HG03139 (cell line): ENCODE measurements at regions not wholly inside any gene's neighbourhood (a gene's known extent, or its start where the extent isn't known, plus 50 kb on each side); places are given as distances from the start of the nearest gene placed in this dataset.

Source experiments
- ATAC-seq: cut with Tn5 transposase; IDR thresholded peaks from one replicate; pipeline ENCODE4 v1.9.1; 2021; ENCODE audit not compliant: unreplicated experiment

DNA sequence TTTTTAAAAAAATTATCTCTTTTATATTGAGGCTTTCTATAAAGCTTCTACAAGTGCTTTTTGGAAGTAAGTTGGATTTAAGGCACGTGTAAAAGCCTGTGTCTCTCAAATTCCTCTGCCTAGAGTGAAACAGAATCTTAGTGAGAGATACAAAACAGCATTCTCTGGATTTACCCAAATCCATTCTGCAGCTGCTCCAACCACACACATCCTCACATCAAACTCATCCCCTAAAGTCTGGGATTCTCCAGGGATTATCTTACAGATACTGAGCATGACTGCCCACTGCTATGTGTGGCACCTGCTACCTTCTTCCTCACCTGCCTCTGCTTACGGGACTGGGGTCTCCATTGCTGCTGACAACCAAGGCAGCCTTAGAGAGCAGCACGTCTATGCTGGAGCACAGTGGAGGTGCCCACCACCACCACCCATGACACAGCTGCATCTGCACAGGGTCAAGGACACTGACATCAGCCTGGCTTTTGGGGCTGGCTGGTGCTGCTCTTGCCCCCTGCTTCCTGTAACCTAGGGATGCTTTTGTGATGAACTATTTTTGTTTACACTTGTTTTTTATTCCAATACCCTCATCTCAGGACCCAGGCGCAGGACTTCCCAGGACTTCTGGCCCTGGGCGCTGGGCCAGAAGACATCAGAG is 139.2 kb upstream of the NAMPT start:
- no peak for ATAC-seq

- no peak for ATAC-seq
Measured at GRCh38 chr7:106423111-106423510, 138.3 kb upstream of the NAMPT start.

DNA sequence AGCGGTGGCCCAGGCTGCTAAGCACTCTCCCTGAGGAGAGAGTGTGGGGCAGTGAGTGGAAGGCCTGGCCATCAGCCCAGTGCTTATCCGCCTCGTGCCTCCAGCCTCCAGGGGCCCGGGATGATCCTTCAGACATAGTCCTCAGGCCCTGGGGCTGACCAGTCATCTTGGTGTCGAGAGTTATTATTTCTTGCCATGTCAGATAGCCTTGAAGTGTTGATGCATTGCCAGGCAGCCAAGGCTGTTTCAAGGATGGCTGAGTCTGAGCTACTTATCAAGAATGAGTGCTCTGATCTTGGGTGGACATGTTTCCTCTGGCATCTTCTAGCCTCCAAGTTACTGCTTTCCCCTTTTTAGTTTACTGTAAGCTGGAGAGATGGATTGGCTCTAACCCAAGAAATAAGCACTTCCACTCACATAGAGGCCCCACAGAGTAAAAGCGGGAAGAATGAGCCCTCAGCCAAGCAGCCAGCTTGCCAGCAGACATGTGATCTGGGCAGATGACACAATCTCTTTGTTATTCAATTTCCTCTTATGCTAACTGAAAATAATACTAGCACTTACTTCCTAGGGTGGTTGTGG is 136.5 kb upstream of the NAMPT start:
- ATAC-seq: no peak

DNA sequence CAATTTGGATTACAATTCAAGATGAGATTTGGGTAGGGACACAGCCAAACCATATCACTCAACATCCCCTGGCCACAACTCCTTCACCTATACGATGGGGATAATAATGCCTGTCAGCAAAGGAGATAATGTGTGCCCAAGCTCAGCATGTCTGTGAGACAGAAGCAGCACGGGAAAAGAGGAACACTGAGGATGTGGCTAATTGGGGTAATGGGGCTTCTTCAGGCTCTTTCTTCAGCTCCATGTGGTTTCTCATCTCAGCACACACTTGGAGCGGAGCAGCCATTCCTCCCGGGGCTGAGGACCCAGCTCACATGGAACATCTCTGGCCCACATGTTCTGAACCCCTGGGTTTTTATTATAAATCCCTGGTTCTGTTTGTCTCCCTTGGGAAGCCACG is 136.0 kb upstream of the NAMPT start:
- ATAC-seq: no peak

DNA sequence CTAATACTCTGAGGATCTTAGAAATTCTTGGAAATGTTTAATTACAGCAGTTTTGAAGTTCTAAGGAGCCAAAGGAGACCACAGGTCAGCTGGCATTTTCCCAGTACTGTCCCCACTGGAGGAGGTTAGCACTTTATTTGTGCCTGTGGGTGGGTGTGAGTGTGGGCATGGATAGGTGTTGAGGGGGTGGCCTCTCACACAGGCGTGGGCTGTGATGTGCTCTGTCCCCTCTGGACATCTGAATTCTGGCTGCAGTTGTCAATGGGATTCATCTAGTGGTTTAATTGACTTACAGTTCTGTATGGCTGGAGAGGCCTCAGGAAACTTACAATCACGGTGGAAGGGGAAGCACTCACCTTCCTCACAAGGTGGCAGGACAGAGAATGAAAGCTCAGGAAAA is 135.4 kb upstream of the NAMPT start:
- no peak for ATAC-seq

- no peak for ATAC-seq
Measured at GRCh38 chr7:106419455-106420182, 134.8 kb upstream of the NAMPT start.

DNA sequence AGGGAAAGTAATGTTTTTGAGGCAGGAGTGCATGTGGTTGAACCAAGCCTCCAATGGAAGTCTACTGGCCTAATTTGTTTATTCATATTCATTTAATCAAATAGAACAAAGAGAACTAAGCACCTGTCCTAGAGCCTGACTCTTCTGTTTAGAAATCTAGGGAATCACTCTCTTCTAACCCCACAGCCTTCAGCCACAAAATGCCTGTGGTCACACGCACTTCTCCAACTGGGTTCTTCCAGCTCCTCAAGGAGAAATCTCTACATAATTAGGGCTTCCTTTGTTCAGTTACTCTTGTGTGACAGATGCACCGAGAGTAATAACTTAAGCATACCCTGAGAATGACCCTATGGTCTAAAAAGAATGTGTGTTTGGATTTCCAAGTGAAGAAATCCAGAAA is 133.7 kb upstream of the NAMPT start:
- ATAC-seq: no peak

DNA sequence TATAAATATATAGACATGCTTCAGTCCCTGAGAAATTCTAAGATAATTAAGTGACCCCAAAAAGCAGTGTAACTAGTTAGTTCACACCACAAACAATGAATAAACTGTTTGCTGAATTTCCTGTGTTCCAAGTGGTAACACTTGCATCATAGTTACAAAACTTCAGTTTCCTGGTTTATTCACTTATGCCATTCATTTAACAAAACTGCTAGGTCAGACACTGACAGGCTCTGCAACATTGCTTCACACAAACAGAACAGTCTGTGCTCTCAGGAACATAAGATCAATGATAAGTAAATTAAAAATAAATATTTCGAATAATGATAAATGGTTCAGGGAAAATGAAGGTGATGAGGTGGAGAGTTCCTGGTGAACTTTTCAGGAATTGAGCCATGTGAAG is 133.3 kb upstream of the NAMPT start:
- ATAC-seq: no peak

DNA sequence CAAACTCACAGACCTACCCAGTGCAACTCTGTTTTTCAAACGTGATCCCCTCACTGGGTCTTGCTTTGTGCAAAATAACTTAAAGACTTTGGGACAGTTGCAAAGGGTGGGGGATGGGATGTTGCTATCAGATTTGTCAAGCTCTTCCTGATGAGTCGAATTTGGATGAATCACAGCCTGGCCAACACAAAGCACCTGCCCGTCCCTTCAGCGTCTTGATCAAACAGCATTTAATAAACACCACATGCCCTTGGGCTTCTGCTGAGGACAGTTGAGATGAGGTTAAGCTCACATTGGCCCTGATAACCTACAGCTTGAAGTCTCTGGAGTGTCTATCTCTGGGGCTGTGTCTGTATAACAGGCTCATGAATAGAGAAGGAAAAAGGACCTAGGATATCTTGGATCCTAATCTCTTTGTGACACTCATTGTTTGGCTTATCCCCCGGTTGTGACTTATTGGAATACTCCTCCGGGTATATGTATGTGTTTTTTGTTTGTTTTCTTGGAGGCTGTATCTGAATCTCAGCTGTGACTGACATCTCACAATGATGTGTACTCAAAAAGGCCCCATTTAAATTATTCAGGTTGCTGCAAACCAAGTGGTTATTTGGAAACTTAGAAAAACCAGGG is 132.6 kb upstream of the NAMPT start:
- no peak for ATAC-seq

DNA sequence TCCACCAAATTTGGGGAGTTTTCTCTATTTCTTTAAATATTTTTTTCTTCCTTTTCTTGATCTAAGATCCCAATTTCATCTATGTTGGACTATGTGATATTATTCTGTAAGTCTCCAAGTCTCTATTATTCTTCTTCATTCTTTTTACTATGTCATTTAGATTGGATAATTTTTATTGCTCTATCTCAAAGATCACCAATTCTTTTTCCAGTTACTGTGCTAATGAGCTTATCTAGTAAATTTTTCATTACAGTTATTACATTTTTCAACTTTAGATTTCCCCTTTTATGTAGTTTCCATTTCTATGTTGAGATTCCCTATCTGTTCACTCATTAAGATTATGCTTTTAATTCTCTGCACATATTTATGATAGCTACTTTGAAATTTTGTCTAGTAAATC is 131.6 kb upstream of the NAMPT start:
- ATAC-seq: no peak

GRCh38 chr7:106415433-106415832 is 130.7 kb upstream of the NAMPT start:
- no peak for ATAC-seq

DNA sequence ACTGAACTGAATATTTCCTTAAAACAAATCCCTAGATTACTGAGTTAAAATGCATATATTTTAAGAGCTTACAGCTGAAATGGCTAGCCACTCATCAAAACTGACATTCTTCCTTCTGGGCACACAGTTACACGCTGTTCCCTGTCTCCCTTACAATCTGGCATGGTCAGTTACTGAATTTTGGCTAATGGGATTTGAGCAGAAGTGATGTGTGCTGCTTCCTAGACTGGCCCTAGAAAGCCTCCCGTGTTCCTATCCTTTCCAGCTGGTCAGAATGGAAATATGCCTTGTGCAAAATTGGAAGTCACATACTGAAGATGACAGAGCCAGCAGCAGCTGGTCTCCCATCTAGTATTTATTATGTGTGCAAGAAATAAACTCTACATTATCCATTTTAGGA is 128.7 kb upstream of the NAMPT start:
- ATAC-seq: no peak

GRCh38 chr7:106405697-106406141 is 120.9 kb upstream of the NAMPT start:
- ATAC-seq: no peak

DNA sequence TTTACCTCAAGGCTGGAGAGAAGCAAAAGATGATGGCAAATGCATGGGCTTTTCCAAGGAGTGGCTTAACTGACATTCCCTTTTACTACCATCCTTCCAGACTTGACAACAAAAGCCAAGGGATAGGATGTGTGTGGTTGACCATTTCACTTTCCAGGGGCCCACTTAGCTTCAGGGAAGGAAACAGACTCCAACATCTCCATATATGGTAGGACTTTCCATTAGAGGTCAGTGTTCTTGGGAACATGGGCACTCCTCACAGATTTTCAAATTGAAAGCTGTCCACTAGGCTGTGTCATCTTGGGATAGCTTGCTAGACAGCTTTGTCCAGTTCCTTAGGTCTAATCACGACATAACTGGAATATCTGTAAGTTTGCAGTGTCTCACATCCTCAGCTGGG is 118.1 kb upstream of the NAMPT start:
- no peak for ATAC-seq

DNA sequence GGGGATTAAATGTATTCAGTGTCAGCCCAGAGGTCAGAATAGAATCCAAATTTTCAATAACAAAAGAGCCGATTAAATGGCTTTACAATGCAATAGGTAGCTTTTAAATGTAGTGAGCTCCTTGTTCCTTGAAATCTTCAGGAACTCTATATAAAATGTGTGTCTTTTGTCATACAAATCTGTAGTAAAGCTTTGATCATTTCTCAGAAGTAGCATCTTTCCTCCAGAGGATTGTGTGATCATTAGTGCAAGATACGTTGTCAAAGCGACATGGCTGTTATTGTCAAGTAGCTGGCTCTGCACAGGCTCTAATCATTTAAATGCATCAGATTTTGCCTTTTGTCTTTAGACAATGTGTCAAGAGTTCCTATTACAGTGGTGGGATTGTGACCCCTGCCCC is 116.1 kb upstream of the NAMPT start:
- no peak for ATAC-seq

DNA sequence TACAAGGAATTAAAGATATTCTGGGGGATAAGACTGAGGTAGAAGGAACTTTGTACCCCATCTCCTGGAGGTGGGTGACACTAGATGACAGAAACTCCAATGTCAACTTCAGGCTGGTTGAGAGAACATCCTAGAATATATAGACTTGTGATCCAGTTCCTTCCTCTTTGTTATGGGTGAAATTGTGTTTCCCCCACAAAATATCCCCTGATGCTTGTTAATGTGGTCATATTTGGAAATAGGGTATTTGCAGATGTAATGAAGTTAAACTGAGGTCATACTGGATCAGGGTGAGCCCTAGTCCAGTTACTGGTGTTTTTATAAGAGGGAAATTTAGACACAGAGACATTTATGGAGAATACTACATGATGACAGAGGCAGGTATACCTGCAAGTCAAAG is 114.0 kb upstream of the NAMPT start:
- ATAC-seq: no peak

GRCh38 chr7:106397994-106398393 is 113.2 kb upstream of the NAMPT start:
- no peak for ATAC-seq

DNA sequence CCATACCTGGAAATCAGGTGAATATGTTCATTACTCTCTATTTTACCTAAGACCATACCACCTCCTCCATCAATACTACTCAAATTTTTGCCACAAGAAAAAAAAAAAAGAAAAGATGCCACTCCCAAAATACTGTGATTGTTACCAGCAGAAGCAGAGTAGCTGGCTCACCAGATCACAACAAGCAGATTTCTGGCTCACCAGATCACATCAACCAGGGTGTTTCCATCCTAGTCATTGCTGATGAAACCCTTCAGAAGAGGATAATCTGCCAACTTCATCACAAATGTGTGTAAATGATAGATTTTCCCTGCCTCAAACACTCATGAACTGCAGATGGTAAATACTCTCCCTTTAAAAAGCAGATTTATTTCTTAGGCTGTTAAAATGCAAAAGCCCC is 109.7 kb upstream of the NAMPT start:
- ATAC-seq: no peak

- no peak for ATAC-seq
Measured at GRCh38 chr7:106393564-106394251, 108.9 kb upstream of the NAMPT start.

GRCh38 chr7:106392590-106392989 is 107.8 kb upstream of the NAMPT start:
- ATAC-seq: no peak

DNA sequence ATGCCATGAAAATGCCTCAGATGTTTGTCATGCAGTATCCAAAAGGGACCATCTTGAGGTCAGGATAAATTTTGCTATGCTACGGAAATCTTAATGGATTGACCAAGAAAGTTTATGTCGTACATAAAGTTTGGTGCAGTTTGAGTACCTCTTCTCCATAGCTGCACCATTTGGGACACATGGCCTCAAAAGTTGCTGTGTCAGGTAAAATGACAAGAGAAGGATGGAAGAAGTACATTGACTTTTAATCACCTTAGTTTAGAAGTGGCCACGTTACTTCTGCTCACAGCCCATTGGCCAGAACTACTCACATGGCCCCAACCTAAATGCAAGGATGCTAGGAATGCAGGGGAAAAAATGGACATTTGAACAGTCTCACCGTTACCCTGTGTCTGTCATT is 107.4 kb upstream of the NAMPT start:
- ATAC-seq: no peak
